ENCODE measurements at regions not wholly inside any gene's neighbourhood (a gene's known extent, or its start where the extent isn't known, plus 50 kb on each side); places are given as distances from the start of the nearest gene placed in this dataset.
A peak's percentile ranks its signal among the peaks of the same experiment; 100 is the strongest.

DNA sequence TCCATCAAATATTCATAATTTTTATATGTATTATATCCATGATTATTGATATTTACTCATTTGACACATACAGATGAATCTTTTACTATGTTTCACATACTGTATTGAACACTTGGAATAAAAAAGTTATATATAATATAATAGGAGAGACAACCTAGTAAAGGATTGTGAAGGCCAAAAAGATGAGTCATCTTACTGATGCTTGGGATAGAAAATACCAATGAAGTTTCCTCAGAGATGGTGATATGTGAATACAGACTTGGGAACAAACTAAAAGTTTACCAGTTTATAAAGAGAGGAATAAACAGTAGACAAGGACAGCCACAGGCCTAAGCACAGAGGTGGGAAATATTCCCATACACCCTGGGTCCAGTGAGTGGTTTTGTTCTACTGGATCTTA lies 743.9 kb upstream of the FLRT2 start:
- no peak for TF ChIP-seq POLR2A (IDR thresholded peaks at IDR 0.05; ENCODE audit: low read depth, low read length)
- FAIRE-seq (no peak), DNase-seq (ENCODE audit: insufficient read length, low spot score) (no peak)

DNA sequence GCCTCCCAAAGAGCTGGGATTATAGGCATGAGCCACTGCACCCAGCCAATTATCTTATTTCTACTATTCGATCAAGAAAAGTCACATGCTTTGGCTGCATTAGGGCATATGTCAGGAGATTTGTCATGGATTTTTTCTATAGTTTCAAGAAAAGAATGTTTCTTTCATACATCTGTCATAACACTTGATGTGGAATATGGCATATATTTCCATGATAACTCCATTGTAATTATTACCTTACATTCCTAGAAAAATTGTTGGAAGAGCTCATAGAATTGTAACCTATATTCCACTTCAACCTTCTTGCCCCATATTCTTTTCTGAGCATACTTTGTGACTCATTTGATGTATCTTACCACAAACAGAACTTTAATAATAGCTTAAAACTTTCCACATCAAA lies 740.9 kb upstream of the FLRT2 start:
- DNase-seq (ENCODE audit: insufficient read length, low spot score) (no peak), FAIRE-seq (no peak)
- TF ChIP-seq POLR2A (IDR thresholded peaks at IDR 0.05; ENCODE audit: low read depth, low read length): no peak

DNA sequence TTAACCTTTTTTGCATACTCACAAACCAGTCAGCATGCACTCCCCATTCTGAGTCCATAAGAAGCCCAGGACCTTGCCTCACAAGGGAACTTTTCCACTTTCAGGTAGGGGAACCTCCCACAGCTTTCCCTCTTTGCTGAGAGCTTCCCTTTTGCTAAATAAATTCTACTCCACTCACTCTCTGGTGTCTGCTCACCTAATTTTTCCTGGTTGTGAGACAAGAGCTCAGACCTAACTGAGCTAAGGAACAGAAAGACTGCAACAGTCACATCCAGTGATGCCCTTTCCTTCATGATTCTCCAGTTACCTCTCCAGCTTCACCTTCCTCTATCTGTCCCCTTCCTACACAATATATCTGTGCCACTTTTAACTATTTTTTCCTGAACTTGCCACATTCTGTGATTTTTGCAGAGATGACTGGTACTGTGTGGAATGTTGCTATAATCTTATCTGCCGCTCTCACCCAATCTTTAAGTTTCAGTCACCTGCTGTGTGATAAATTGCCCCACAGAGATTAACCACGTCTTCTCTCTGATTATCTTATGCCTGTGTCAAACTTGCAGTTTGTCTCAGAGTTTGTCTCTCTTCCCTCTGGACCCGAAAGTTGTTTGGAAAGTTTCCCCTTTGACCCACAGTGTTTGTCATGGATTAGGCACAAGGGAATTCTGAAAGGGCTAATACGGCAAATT lies 737.1 kb upstream of the FLRT2 start:
- FAIRE-seq: no peak
- TF ChIP-seq POLR2A (IDR thresholded peaks at IDR 0.05; ENCODE audit: low read depth, low read length): no peak
- no peak for DNase-seq (ENCODE audit: insufficient read length, low spot score)

DNA sequence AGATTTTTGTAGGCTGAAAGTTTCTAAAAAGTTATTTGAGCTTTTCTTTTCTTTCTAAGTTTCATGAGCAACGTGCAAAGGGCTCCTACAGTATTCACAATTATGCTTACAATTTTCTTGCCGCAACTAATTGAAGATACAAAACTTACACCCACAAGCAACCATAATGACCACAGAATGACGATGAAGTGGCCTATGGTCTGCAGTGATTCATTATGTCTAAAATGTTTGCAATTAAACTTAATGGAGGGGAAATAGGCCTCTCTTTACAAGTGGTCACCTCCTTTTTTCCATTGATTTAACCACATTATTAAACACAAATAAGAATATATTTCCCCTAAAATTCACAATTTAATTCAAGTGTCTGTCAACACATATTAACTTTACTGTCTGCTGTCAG lies 732.6 kb upstream of the FLRT2 start:
- no peak for FAIRE-seq
- TF ChIP-seq POLR2A (IDR thresholded peaks at IDR 0.05; ENCODE audit: low read depth, low read length): no peak
- no peak for DNase-seq (ENCODE audit: insufficient read length, low spot score)

DNA sequence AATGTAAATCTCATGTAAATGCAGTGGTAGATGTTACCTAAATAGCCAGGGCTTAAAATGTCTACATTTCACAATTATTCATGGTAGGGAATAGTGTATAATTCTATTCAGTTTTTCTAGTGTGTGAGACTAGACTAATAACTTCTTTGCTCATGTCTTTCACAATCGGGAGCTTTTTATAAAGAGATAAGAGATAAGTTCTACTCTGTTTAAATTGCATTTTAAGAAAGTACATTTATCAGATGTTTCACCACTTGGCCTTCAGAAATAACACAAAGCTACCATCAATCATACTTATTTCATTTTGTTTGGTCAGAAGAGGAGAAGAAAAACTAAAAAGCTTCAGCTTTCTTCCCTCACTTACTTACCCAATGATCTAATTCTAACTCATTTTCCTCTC lies 725.5 kb upstream of the FLRT2 start:
- no peak for TF ChIP-seq POLR2A (IDR thresholded peaks at IDR 0.05; ENCODE audit: low read depth, low read length)
- DNase-seq (ENCODE audit: insufficient read length, low spot score) (no peak), FAIRE-seq (no peak)

DNA sequence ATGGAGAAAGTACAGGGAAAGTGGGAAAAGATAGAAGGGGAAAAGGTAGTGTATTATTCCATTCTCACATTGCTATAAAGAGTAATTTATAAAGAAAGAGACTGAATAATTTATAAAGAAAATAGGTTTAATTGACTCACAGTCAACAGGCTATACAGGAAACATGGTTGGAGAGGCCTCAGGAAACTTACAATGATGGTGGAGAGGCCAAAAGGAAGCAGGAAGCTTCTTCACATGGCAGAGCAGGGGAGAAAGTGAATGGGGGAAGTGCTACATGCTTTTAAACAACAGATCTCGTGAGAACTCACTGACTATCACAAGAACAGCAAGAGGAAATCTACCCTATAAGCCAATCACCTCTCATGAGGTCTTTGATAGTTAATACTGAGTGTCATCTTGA lies 725.0 kb upstream of the FLRT2 start:
- no peak for FAIRE-seq
- DNase-seq (ENCODE audit: insufficient read length, low spot score): no peak
- no peak for TF ChIP-seq POLR2A (IDR thresholded peaks at IDR 0.05; ENCODE audit: low read depth, low read length)

DNA sequence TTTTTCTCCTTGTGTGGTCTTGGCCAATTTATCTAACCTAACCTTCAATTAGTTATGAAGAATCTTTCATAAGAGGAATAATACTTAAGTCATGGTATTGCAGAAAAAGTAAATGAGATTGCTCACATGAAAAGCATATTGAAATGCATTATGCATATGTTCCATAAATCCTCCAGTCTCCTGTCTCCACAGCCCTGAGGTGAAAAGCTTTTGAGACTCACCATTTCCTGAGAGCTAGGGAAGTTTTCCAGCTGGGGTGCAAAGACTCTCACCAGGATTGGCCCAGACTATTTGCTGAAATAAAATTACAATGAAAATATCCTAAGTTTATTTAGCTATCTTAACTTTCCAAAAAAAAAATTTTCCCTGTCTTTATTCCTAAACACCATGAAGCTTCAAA lies 723.8 kb upstream of the FLRT2 start:
- TF ChIP-seq POLR2A (IDR thresholded peaks at IDR 0.05; ENCODE audit: low read depth, low read length): no peak
- FAIRE-seq (no peak), DNase-seq (ENCODE audit: insufficient read length, low spot score) (no peak)

DNA sequence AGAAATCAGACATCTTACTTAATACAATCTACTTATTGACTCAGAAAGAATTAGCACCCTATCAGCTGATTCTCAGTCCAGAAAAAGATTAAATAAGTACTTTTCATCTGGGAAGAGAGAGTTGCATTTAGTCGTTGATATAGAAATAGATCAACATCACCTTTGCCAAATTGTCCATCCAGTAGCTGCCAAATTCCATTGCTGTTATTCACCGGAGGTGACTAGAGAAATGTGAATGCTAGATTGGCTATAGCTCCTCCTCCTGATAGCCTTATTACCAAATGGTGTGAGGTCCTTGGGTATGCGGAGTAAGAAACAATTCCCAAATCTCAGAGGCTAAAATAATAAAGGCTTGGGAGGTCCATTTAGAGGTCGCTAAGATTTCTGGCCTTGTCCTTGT lies 723.3 kb upstream of the FLRT2 start:
- TF ChIP-seq POLR2A (IDR thresholded peaks at IDR 0.05; ENCODE audit: low read depth, low read length): no peak
- DNase-seq (ENCODE audit: insufficient read length, low spot score): no peak
- FAIRE-seq: no peak

DNA sequence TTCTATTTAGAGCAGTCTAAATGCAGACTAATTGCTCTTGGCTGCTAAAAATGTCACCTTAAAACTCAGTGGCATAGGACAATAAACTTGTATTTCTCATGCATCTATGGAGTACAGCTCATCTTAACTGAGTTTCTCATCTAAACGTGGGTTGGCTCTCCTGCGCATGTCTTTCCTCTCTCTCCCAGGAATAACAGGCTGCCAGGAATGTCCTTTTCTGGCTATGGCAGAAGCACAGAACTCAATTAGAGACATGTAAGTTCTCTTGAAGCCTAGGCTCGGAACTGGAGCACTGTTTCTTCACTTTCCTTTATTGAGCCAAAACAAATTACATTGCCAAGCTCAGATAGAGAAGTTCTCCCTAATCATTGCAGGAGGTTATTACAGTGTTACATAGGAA lies 722.3 kb upstream of the FLRT2 start:
- TF ChIP-seq POLR2A (IDR thresholded peaks at IDR 0.05; ENCODE audit: low read depth, low read length): no peak
- DNase-seq (ENCODE audit: insufficient read length, low spot score) (no peak), FAIRE-seq (no peak)

DNA sequence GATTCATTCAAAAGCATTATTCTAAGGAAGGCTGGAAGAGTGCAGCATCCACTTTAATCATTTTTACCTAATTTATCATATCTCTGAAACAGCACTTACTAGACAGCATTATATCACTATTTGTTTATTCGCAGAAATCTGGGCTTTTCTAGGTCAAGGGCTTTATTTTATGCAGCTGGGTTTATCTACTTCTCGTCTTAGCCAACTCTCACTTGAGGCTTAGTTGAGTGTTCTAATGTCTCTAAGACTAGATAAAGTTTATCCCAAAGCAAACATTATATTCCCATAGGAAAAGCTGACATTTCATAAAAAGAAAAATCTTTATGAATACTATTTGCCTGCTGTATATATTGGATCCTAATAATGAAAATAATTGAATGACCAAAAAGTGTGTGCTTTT lies 720.8 kb upstream of the FLRT2 start:
- DNase-seq (ENCODE audit: insufficient read length, low spot score) (no peak), FAIRE-seq (no peak)
- TF ChIP-seq POLR2A (IDR thresholded peaks at IDR 0.05; ENCODE audit: low read depth, low read length): no peak

DNA sequence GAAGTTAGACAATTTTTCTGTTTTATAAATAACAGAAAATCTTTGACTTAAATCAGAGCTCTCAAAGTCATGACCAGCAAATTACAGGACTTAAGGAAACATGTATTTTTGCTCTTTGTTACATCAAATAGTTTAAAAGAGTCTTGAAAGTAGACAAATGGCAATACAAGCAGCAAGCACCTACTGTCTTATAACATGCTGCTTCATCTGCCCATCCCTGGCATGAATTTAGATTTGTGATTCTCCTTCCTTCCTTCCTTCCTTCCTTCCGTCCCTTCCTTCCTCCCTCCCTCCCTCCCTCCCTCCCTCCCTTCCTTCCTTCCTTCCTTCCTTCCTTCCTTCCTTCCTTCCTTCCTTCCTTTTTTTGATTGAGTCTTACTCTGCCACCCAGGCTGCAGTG lies 715.6 kb upstream of the FLRT2 start:
- no peak for FAIRE-seq
- no peak for TF ChIP-seq POLR2A (IDR thresholded peaks at IDR 0.05; ENCODE audit: low read depth, low read length)
- DNase-seq (ENCODE audit: insufficient read length, low spot score): no peak

DNA sequence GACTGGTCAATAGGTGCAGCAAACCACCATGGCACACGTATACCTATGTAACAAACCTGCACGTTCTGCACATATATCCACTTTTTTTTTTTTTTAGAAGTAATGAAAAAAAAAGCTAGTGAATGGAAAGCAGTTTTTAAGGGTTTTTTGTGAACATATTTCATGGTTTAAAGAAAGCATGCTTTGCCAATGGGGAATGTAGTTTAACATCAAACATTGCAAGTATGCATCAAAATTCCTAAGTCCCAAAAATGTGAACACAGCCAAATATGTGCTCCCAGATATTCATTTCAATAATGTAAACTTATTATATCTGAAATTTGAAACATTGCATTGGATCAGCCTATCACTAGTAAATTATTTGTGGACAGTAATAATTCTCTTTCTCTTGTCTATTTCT lies 710.4 kb upstream of the FLRT2 start:
- no peak for TF ChIP-seq POLR2A (IDR thresholded peaks at IDR 0.05; ENCODE audit: low read depth, low read length)
- FAIRE-seq (no peak), DNase-seq (ENCODE audit: insufficient read length, low spot score) (no peak)

DNA sequence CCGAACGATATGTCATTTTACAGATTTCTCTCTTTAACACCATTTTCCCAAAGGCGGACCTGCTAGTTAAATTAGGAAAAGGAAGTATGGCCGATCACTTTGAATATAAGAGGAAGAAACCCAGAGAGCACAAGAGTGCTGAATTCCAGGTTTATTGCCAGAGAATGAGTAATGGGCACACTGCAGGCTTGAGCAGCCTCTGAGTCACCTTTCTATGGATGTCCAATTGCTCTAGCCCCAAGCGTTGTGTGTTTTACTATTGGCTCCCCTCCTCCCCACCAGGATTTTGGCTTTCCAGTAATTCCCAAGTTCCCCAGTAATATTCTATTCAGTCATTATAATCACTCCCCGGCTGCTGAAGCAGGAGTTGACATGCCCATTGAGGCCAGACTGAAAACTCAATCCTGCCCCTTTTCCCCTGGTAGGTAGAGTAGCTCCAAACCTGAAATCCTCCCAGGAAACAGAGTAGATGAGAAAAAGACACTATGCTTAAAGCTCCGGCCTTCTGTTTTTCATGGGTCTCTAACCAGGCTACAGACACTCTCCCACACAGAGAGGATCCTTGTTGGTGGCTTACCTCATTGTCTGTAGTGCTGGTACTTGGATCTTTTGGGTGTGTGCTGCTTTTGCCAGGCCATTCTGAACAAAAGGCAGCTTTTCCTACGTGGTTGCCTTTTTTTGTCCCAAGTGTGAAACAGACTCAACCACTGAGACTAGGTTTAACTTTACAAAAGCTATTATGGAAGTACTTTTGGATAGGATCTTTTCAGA lies 704.3 kb upstream of the FLRT2 start:
- TF ChIP-seq POLR2A (IDR thresholded peaks at IDR 0.05; ENCODE audit: low read depth, low read length): no peak
- peak; percentile 9 for DNase-seq (ENCODE audit: insufficient read length, low spot score)

DNA sequence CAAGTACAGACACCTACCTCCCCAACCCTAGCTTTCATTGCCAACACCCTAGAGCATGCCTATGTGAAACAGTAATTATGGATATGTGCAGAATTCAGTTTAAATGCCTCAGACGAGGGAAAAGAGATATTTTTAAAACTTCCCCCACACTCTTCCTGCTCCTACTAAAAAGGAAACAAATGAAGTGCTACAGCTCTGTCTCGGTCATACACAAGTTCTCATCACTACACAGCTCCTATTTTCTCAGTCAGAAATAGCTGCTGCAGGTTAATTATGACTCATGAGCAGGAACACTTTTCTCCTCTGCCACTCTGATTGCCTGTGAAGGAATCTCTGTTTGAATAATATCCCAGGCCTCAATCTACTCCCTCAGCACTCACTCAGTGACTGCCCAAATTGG lies 703.6 kb upstream of the FLRT2 start:
- peak; percentile 50 for FAIRE-seq

More for the DNA sequence above, 704.3 kb upstream of the FLRT2 start:
- FAIRE-seq: peak; percentile 96

DNA sequence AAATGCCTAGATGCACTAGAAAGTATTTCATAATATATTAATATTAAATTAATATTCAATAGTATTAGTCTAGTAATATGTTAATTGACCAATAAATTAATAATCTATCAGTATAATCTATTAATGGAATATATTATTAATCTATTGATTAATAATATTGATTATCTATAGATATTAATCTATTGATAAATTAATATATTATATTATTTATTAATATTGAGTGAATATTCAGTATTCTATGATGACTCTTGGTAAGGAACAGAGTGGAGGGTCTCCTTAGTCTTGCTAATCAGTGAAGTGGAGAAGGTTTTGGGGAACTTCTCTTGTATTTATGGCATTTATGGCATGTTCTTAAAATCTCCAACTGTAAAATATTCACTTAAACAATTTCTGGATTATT lies 679.3 kb upstream of the FLRT2 start:
- no peak for FAIRE-seq
- TF ChIP-seq POLR2A (IDR thresholded peaks at IDR 0.05; ENCODE audit: low read depth, low read length): no peak
- no peak for DNase-seq (ENCODE audit: insufficient read length, low spot score)

More for the DNA sequence above, 703.6 kb upstream of the FLRT2 start:
- no peak for DNase-seq (ENCODE audit: insufficient read length, low spot score)
- TF ChIP-seq POLR2A (IDR thresholded peaks at IDR 0.05; ENCODE audit: low read depth, low read length): no peak

Data from H54 (cell line).